ENCODE measurements at regions not wholly inside any gene's neighbourhood (a gene's known extent, or its start where the extent isn't known, plus 50 kb on each side); places are given as distances from the start of the nearest gene placed in this dataset.

GRCh38 chr3:76920511-76920910, 119.4 kb upstream of the ROBO2 start:
- Histone ChIP-seq H3K27me3 (ENCODE audit: control insufficient read depth, insufficient read depth, low read length) (no peaks in the 10 kb centered on the region), H3K9me3 (ENCODE audit: control insufficient read depth in 2 of 3, insufficient read depth in 1 of 3, low read length in 3 of 3) (no peaks in the 10 kb centered on the region), H3K4me1 (ENCODE audit: control insufficient read depth in 2 of 3, insufficient read depth in 2 of 3, low read depth in 1 of 3, low read length in 3 of 3) (no peaks in the 10 kb centered on the region), H3K9ac (ENCODE audit: low read length in 3 of 3) (no peak overlapping the region), H3K4me3 (ENCODE audit: low read length in 3 of 3) (no peak overlapping the region), H3K36me3 (ENCODE audit: control insufficient read depth in 2 of 3, insufficient read depth in 3 of 3, low read length in 3 of 3) (no peaks in the 10 kb centered on the region), H3K27ac (ENCODE audit: low read depth in 2 of 2, low read length in 2 of 2) (no peak overlapping the region)
- DNase-seq = no peak
- no peak for FAIRE-seq
- TF ChIP-seq CTCF (IDR thresholded peaks at IDR 0.05; ENCODE audit: borderline replicate concordance, extremely low read depth, insufficient read depth) = no peak
- intact Hi-C loops (cut with DNase I) = no loop called here

GRCh38 chr3:76923485-76923884, 116.4 kb upstream of the ROBO2 start:
- TF ChIP-seq CTCF (IDR thresholded peaks at IDR 0.05; ENCODE audit: borderline replicate concordance, extremely low read depth, insufficient read depth) = no peak
- intact Hi-C loops (cut with DNase I) = no loop called here

GRCh38 chr3:76930712-76931111, 109.2 kb upstream of the ROBO2 start:
- no peak for TF ChIP-seq CTCF (IDR thresholded peaks at IDR 0.05; ENCODE audit: borderline replicate concordance, extremely low read depth, insufficient read depth)
- intact Hi-C loops (cut with DNase I) = no loop called here
- H3K27me3 ChIP-seq (ENCODE audit: control insufficient read depth, insufficient read depth, low read length) = no peaks in the 10 kb centered on the region
- no peak overlapping the region for H3K4me3 ChIP-seq (ENCODE audit: low read length in 3 of 3)
- DNase-seq (no peak), FAIRE-seq (no peak)
- no peaks in the 10 kb centered on the region for H3K36me3 ChIP-seq (ENCODE audit: control insufficient read depth in 2 of 3, insufficient read depth in 3 of 3, low read length in 3 of 3)
- no peak overlapping the region for H3K27ac ChIP-seq (ENCODE audit: low read depth in 2 of 2, low read length in 2 of 2)
- no peaks in the 10 kb centered on the region for H3K9me3 ChIP-seq (ENCODE audit: control insufficient read depth in 2 of 3, insufficient read depth in 1 of 3, low read length in 3 of 3)
- H3K4me1 ChIP-seq (ENCODE audit: control insufficient read depth in 2 of 3, insufficient read depth in 2 of 3, low read depth in 1 of 3, low read length in 3 of 3) = no peaks in the 10 kb centered on the region
- no peak overlapping the region for H3K9ac ChIP-seq (ENCODE audit: low read length in 3 of 3)

More at GRCh38 chr3:76923485-76923884, 116.4 kb upstream of the ROBO2 start:
- DNase-seq = no peak
- H3K9me3 ChIP-seq (ENCODE audit: control insufficient read depth in 2 of 3, insufficient read depth in 1 of 3, low read length in 3 of 3) = no peaks in the 10 kb centered on the region
- H3K27ac ChIP-seq (ENCODE audit: low read depth in 2 of 2, low read length in 2 of 2) = no peak overlapping the region
- no peaks in the 10 kb centered on the region for H3K36me3 ChIP-seq (ENCODE audit: control insufficient read depth in 2 of 3, insufficient read depth in 3 of 3, low read length in 3 of 3)
- H3K9ac ChIP-seq (ENCODE audit: low read length in 3 of 3) = no peak overlapping the region
- FAIRE-seq = no peak
- no peaks in the 10 kb centered on the region for H3K4me1 ChIP-seq (ENCODE audit: control insufficient read depth in 2 of 3, insufficient read depth in 2 of 3, low read depth in 1 of 3, low read length in 3 of 3)
- H3K27me3 ChIP-seq (ENCODE audit: control insufficient read depth, insufficient read depth, low read length) = no peaks in the 10 kb centered on the region
- no peak overlapping the region for H3K4me3 ChIP-seq (ENCODE audit: low read length in 3 of 3)

GRCh38 chr3:76933245-76933644, 106.7 kb upstream of the ROBO2 start:
- intact Hi-C loops (cut with DNase I) = no loop called here
- H3K36me3 ChIP-seq (ENCODE audit: control insufficient read depth in 2 of 3, insufficient read depth in 3 of 3, low read length in 3 of 3) = no peaks in the 10 kb centered on the region

More at GRCh38 chr3:76933245-76933644, 106.7 kb upstream of the ROBO2 start:
- TF ChIP-seq CTCF (IDR thresholded peaks at IDR 0.05; ENCODE audit: borderline replicate concordance, extremely low read depth, insufficient read depth) = no peak
- no peaks in the 10 kb centered on the region for H3K27me3 ChIP-seq (ENCODE audit: control insufficient read depth, insufficient read depth, low read length)
- no peaks in the 10 kb centered on the region for H3K4me1 ChIP-seq (ENCODE audit: control insufficient read depth in 2 of 3, insufficient read depth in 2 of 3, low read depth in 1 of 3, low read length in 3 of 3)
- DNase-seq (no peak), FAIRE-seq (no peak)
- no peak overlapping the region for H3K4me3 ChIP-seq (ENCODE audit: low read length in 3 of 3)
- H3K27ac ChIP-seq (ENCODE audit: low read depth in 2 of 2, low read length in 2 of 2) = no peak overlapping the region
- no peak overlapping the region for H3K9ac ChIP-seq (ENCODE audit: low read length in 3 of 3)
- no peaks in the 10 kb centered on the region for H3K9me3 ChIP-seq (ENCODE audit: control insufficient read depth in 2 of 3, insufficient read depth in 1 of 3, low read length in 3 of 3)
